Mucosa of descending colon (tissue), 3 donors: ENCODE measurements at regions not wholly inside any gene's neighbourhood (a gene's known extent, or its start where the extent isn't known, plus 50 kb on each side); places are given as distances from the start of the nearest gene placed in this dataset.

Source experiments
- ATAC-seq: fragments of 200-7000 bp; cut with Tn5 transposase; one replicate; pipeline ENCODE4 v1.9.1; 2020; ENCODE audit warnings: mild to moderate bottlenecking, moderate library complexity
- DNase-seq, 3 donors: peaks; one replicate each; pipeline ENCODE4 v3.0.0-alpha.2; 2020
- H3K36me3 ChIP-seq: fragments of 200-600 bp; one replicate; pipeline ENCODE4 v1.8.0; 2021; ENCODE audit warnings: low read depth, mild to moderate bottlenecking
- H3K4me1 ChIP-seq: fragments of 200-600 bp; one replicate; pipeline ENCODE4 v1.8.0; 2021; ENCODE audit warnings: low read depth, mild to moderate bottlenecking
- H3K4me3 ChIP-seq: fragments of 200-600 bp; one replicate; pipeline ENCODE4 v1.8.0; 2021; ENCODE audit warnings: mild to moderate bottlenecking
- H3K9me3 ChIP-seq: fragments of 200-600 bp; one replicate; pipeline ENCODE4 v1.8.0; 2021; ENCODE audit warnings: mild to moderate bottlenecking
- intact Hi-C, 2 donors: fragments of 100-400 bp; cut with DNase I in 1 of 2; cut with micrococcal nuclease in 1 of 2; formaldehyde crosslinking; loops; one replicate each; pipeline versions ENCODE4 v1.11.0 to v1.11.1; 2022; cut with DNase I, micrococcal nuclease
- TF ChIP-seq, protein P1 (sequence below): fragments of 200-600 bp; IDR thresholded peaks from one replicate; pipeline ENCODE4 v1.8.0; 2022; ENCODE audit warnings: antibody characterized with exemption, mild to moderate bottlenecking
- donor health status: DM: no; HTN: no; CAD: no; lungs with moderate emphysema.
- donor health status: DM: no; HTN: no; CAD: no.
- donor health status: DM: no; HTN: yes; CAD: no.

DNA sequence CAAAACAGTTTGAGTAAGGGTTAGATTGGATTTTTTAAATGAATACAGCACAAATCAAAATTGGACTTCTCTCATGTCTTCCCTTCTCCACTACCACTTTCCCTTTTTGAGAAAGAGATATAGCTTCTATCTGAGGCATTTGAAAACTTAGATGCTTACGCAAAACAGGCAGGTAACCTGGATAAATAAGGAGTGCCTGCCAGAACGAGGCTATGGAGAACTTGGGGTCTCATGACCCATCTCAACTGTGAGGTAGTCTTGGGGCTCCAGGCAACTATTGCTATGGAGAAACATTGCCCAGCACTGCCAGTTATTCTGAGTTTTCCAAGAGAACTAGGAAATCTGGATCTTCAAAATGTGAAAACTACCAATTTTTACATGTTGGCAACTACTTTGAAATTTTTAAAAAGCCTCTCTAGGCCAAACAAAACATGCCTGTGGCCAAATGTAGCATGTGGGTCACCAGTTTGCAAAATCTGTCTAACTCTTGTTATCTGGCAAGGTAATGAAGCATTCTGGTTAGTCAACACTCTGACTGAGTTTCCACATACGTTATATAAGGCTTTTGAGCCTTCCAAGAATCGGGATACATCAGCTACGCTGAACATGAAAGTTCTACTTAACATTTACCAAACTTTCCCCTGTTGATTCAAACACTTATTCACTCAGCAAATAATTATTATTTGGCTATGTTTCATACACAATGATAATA, 752.7 kb downstream of the KCNA4 start:
- ATAC-seq (no peak), DNase-seq (no peak)
- no peaks in the 10 kb centered on the region for H3K4me1 ChIP-seq
- H3K36me3 ChIP-seq: no peaks in the 10 kb centered on the region
- no peak overlapping the region for H3K4me3 ChIP-seq
- intact Hi-C loops: no loop called here
- H3K9me3 ChIP-seq: no peaks in the 10 kb centered on the region
- TF ChIP-seq, protein P1, sequence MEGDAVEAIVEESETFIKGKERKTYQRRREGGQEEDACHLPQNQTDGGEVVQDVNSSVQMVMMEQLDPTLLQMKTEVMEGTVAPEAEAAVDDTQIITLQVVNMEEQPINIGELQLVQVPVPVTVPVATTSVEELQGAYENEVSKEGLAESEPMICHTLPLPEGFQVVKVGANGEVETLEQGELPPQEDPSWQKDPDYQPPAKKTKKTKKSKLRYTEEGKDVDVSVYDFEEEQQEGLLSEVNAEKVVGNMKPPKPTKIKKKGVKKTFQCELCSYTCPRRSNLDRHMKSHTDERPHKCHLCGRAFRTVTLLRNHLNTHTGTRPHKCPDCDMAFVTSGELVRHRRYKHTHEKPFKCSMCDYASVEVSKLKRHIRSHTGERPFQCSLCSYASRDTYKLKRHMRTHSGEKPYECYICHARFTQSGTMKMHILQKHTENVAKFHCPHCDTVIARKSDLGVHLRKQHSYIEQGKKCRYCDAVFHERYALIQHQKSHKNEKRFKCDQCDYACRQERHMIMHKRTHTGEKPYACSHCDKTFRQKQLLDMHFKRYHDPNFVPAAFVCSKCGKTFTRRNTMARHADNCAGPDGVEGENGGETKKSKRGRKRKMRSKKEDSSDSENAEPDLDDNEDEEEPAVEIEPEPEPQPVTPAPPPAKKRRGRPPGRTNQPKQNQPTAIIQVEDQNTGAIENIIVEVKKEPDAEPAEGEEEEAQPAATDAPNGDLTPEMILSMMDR: no peak

DNA sequence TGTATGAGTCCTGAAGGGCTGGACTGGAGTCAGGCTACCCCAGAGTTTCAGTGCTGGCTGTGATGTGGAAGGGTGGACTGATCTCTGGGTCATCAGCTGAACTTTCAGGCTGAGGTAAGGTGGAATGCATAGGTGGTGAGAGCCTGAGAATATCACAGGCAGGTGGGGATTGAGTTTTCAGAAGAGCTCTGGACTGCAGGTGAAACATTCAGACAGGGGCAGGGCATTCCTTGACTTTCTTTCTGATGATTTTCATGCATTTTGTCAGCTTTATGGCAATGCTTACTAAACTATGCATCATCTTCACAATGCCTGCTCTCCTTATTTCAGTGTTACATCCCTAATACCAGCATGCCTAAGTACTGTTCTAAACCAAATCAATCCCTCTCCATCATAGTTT, 755.0 kb downstream of the KCNA4 start:
- Histone ChIP-seq H3K4me1 (no peaks in the 10 kb centered on the region), H3K36me3 (no peaks in the 10 kb centered on the region), H3K4me3 (no peak overlapping the region), H3K9me3 (no peaks in the 10 kb centered on the region)
- TF ChIP-seq, protein P1: no peak
- intact Hi-C loops: no loop called here
- DNase-seq: no peak
- ATAC-seq: no peak

DNA sequence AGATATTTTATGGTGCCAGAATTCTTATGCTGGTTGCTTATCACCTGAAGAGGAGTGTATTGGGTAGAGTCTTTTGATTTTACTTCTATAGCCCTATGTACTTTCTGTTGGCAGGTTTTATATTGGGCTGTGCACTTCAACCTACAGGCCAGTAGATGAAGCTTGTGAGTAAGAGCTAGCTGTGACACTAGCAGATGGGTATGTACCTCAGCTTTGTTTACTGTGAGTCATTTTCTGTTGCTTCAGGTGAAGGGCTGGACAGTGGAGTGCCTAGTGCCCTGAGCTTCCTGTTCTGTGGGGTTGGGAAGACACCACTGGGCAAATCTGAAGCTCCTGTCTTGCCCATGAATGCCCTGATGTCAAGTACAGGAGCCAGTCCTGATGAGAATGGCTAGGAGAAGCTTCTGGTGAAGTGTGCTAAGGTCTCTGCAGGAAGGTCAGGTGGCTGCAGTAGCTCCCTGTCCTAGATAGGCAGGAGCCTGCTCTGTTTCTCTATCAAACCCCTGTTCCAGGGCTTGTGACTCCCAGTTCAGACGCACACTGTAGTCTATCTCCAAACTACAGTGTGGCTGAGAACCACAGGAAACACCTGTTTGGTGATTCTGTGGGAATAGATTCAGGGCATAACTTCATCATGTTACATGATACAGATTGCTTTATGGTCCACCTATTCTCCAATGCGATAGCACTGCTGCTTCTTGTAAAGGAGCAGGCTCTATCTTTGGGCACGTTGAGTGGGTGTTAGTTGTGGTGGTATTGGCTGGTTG, 755.7 kb downstream of the KCNA4 start:
- H3K9me3 ChIP-seq: no peaks in the 10 kb centered on the region
- H3K36me3 ChIP-seq: no peaks in the 10 kb centered on the region
- H3K4me3 ChIP-seq: no peak overlapping the region
- TF ChIP-seq, protein P1: no peak
- no peaks in the 10 kb centered on the region for H3K4me1 ChIP-seq
- ATAC-seq (peak; percentile 90), DNase-seq (no peak)
- intact Hi-C loops: no loop called here

DNA sequence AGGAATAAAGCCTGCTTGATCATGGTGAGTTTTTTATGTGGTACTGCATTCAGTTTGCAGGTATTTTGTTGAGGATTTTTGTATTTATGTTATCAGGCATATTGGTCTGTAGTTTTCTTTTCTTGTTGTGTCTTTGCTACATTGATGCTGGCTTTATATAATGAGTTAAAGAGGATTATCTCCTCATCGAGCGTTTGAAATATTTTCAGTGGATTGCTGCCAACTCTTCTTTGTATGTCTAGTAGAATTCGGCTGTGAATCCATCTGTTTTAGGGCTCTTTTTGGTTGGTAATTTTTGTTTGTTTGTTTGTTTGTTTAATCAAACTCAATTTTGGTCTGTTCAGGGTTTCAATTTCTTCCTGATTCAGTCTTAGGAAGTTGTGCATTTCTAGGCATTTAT, 758.4 kb downstream of the KCNA4 start:
- TF ChIP-seq, protein P1: no peak
- no peaks in the 10 kb centered on the region for H3K9me3 ChIP-seq
- no peaks in the 10 kb centered on the region for H3K36me3 ChIP-seq
- intact Hi-C loops: no loop called here
- no peaks in the 10 kb centered on the region for H3K4me1 ChIP-seq
- no peak for DNase-seq
- H3K4me3 ChIP-seq: no peak overlapping the region
- no peak for ATAC-seq

DNA sequence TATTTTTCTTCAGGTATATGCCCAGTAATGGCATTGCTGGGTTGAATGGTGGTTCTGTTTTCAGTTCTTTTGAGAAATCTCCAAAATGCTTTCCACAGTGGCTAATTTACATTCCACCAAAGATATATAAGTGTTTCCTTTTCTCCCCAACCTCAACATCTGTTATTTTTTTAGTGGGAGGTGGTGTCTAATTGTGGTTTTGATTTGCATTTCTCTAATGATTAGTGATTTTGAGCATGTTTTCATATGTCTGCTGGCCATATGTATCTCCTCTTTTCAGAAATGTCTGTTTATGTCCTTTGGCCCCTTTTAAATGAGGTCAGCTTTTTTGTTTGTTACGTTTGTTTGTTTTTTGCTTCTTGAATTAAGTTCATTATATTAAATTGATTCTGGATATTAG, 760.2 kb downstream of the KCNA4 start:
- Histone ChIP-seq H3K9me3 (no peaks in the 10 kb centered on the region), H3K4me1 (no peaks in the 10 kb centered on the region), H3K4me3 (no peak overlapping the region), H3K36me3 (no peaks in the 10 kb centered on the region)
- no peak for ATAC-seq
- TF ChIP-seq, protein P1: no peak
- intact Hi-C loops: no loop called here
- no peak for DNase-seq
